Retinal pigment epithelial cell (primary cell): ENCODE measurements at regions not wholly inside any gene's neighbourhood (a gene's known extent, or its start where the extent isn't known, plus 50 kb on each side); places are given as distances from the start of the nearest gene placed in this dataset.

Experiments used
- DNase-seq: peaks from one replicate; pipeline ENCODE4 v3.0.0-alpha.2; 2010; ENCODE audit warnings: low read depth
- H3K4me3 ChIP-seq: 2 replicates; pipeline ENCODE4 v1.5.1; 2011; ENCODE audit warnings: mild to moderate bottlenecking, low read length, control low read depth, moderate library complexity
- TF ChIP-seq, protein P1 (sequence below): conservative IDR thresholded peaks from 2 replicates; pipeline ENCODE4 v1.5.1; 2011; ENCODE audit warnings: low read depth, low read length, control low read depth, inconsistent platforms

DNA sequence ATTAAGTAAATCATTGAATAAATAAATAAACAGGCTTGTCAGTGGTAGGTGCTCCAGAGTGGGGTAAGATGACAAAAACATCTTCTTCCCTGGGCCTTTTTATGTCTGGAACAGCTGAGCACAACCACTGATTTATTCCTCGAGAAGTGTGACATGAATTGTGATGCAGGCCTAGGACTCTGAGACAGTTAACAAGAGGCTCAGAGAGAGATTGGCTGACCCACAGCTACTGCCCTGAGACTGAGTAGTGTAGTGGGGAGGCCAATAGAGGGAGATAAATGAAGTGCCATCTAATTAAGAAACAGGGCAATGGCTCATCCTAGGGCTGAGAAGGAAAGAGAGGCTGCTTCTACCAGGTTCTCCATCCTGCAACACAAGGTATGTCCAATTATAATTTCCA, 369.3 kb upstream of the TRPC7 start:
- H3K4me3 ChIP-seq: no peak overlapping the region
- TF ChIP-seq, protein P1, sequence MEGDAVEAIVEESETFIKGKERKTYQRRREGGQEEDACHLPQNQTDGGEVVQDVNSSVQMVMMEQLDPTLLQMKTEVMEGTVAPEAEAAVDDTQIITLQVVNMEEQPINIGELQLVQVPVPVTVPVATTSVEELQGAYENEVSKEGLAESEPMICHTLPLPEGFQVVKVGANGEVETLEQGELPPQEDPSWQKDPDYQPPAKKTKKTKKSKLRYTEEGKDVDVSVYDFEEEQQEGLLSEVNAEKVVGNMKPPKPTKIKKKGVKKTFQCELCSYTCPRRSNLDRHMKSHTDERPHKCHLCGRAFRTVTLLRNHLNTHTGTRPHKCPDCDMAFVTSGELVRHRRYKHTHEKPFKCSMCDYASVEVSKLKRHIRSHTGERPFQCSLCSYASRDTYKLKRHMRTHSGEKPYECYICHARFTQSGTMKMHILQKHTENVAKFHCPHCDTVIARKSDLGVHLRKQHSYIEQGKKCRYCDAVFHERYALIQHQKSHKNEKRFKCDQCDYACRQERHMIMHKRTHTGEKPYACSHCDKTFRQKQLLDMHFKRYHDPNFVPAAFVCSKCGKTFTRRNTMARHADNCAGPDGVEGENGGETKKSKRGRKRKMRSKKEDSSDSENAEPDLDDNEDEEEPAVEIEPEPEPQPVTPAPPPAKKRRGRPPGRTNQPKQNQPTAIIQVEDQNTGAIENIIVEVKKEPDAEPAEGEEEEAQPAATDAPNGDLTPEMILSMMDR: no peak
- DNase-seq: no peak

GRCh38 chr5:136732751-136733150, 367.4 kb upstream of the TRPC7 start:
- H3K4me3 ChIP-seq: no peak overlapping the region
- TF ChIP-seq, protein P1: no peak
- no peak for DNase-seq

DNA sequence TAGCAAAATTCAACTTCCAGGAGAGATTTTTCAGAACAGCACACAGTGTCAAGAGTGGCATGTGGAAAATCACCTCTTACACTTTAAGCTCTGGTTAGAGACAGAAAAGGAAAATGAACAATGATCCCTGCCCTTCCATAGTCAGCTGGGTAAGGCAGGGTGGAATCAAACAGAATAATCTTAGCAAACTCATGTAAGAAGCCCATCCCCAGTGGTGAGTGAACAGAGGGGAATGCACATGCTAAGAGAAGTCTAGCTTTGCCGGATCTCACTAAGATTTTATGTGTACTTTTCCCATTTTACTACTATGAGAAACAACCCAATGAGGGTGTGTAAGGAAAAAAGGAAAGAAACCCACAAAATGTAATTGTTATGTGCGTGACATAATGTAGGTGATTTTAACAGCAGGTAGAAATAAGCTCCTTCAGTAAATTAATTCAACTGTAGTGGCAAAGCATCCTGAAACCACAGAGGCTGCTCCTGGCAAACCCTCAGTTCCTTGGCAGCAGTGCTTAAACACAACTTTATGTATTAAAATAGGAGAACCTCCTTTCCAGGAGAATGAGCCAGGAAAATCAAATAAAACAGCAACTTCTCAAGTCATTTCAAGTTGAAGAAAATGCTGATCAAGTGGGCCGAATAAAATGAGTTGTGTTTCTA, 366.0 kb upstream of the TRPC7 start:
- TF ChIP-seq, protein P1: no peak
- H3K4me3 ChIP-seq: no peak overlapping the region

DNA sequence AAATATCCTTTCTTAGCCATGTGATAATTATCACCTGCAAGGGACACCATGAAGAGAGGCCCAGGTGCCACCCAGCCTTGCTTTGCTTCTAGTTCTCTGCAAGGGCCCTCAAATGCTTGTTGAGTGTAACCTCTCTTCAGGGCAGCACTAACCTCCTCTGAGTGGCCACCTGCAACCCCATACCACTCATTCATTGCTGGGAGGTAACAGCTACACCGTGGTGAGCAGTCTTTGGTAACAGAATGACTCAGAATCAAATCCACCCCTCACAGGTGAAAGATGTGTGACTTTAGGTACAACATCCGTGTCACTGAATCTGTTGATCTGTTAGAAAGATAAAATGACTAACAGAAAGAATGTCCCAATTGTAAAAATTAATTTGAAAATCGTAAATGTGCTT, 365.1 kb upstream of the TRPC7 start:
- DNase-seq: no peak
- no peak overlapping the region for H3K4me3 ChIP-seq
- TF ChIP-seq, protein P1: no peak

More for the DNA sequence above, 366.0 kb upstream of the TRPC7 start:
- DNase-seq: no peak

GRCh38 chr5:136729901-136730355, 364.6 kb upstream of the TRPC7 start:
- TF ChIP-seq, protein P1: no peak
- no peak overlapping the region for H3K4me3 ChIP-seq
- no peak for DNase-seq

DNA sequence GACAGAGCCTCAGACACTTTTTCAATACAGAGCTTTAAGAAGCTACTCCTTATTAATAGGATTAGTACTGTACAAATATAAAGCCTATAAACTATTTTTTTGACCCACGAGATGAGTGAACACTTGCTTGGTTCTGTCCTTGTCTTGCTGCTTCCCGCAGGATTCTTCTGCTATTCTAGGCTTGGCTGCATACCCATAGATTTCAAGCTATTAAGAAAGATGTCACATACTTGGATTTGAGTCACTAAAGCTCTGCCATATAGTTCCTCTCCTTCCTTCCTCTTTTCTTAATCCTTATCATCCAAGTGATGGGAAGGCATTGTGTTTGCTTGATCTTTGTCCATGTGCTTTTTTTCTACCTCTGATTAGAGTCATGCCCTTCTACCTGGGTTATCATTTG, 361.2 kb upstream of the TRPC7 start:
- TF ChIP-seq, protein P1: no peak
- H3K4me3 ChIP-seq: no peak overlapping the region
- DNase-seq: no peak

DNA sequence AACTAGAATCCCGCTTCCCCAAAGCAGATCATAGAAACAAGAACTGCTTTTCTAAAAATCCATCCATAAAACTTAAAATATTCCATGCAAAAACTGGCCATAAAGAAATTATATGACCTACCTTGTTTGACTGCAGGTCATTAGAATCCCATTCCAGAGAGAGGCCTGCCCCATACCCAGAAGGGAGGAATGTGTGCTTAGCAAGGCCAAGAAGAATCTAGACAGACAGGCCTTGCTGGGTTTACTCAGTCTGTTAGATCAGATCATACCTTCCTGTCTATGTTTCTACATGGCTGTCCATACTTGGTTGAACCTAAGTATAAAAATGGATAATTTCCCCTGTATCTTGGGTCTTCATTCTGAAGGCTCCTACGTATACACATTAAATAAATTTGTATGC, 358.8 kb upstream of the TRPC7 start:
- H3K4me3 ChIP-seq: no peak overlapping the region
- DNase-seq: no peak
- TF ChIP-seq, protein P1: no peak
